ENCODE measurements at regions not wholly inside any gene's neighbourhood (a gene's known extent, or its start where the extent isn't known, plus 50 kb on each side); places are given as distances from the start of the nearest gene placed in this dataset.
"Not testable (repeated sequence)": the region's sequence is repeated elsewhere in the genome, so short reads cannot be mapped to it uniquely, and the experiment has no call there.

- H3K27ac ChIP-seq (replicated peaks in 1 of 4), result no peak overlapping the region
- H3K4me1 ChIP-seq, result no peaks in the 10 kb centered on the region
- TF ChIP-seq POLR2AphosphoS5 (IDR thresholded peaks at IDR 0.05) (no peak), CTCF (IDR thresholded peaks at IDR 0.05) (no peak), POLR2A (IDR thresholded peaks at IDR 0.05; ENCODE audit: low read depth) (no peak), EP300 (IDR thresholded peaks at IDR 0.05) (no peak)
- no peaks in the 10 kb centered on the region for H3K9me3 ChIP-seq
- H3K4me3 ChIP-seq, result no peak overlapping the region
- no peaks in the 10 kb centered on the region for H3K27me3 ChIP-seq
- intact Hi-C loops (cut with DNase I), result no loop called here
- no peak for DNase-seq (ENCODE audit: extremely low spot score)
- WGBS, result 51% methylated on average over 1 of the region's 1 CpG
- H3K36me3 ChIP-seq, result no peaks in the 10 kb centered on the region
Observed at GRCh38 chr12:71385155-71385554, 54.4 kb upstream of the LGR5 start.

DNA sequence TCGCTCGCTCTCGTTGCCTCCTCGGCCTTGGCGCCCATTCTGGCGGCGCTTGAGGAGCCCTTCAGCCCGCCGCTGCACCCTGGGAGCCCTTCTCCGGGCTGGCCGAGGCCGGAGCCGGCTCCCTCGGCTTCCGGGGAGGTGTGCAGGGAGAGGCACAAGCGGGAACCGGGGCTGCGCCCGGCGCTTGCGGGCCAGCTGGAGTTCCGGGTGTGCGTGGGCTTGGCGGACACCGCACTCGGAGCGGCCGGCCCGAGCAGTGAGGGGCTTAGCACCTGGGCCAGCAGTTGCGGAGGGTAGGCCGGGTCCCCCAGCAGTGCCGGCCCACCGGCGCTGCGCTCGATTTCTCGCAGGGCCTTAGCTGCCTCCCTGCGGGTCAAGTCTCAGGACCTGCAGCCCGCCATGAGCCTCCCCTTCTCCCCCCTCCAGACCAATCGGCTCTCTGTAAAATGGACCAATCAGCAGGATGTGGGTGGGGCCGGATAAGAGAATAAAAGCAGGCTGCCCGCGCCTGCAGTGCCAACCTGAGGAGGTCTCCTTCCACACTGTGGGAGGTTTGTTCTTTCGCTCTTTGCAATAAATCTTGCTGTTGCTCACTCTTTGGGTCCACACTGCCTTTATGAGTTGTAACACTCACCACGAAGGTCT, 62.8 kb upstream of the LGR5 start:
- 93% methylated on average over 31 of the region's 45 CpGs for WGBS

DNA sequence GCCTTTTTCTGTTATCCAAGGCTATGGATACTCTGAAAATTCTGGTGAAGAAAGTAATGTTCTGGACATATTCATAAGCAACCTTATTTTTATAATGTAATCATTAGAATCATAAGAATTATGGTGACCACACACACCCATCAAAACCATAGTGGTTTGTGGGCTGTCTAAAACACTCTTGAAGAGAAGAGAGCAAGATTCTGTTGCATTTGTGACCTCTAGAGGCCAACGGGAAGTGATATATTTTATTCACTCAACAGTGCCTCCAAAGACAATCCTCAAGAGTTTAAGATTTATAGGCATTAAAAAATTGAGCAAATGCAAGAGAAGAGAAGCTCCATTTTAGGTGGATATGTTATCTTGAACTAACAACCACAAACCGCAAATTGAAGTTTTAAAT, 68.5 kb upstream of the LGR5 start:
- 54% methylated on average over 2 of the region's 2 CpGs for WGBS
- TF ChIP-seq CTCF (IDR thresholded peaks at IDR 0.05) (no peak), POLR2AphosphoS5 (IDR thresholded peaks at IDR 0.05) (no peak), POLR2A (IDR thresholded peaks at IDR 0.05; ENCODE audit: low read depth) (no peak), EP300 (IDR thresholded peaks at IDR 0.05) (no peak)

More for the DNA sequence above, 62.8 kb upstream of the LGR5 start:
- H3K36me3 ChIP-seq; intact Hi-C loops (cut with DNase I); H3K27ac ChIP-seq (replicated peaks in 1 of 4); H3K4me1 ChIP-seq; H3K4me3 ChIP-seq; H3K27me3 ChIP-seq; H3K9me3 ChIP-seq; DNase-seq (ENCODE audit: extremely low spot score): not testable (repeated sequence)

DNA sequence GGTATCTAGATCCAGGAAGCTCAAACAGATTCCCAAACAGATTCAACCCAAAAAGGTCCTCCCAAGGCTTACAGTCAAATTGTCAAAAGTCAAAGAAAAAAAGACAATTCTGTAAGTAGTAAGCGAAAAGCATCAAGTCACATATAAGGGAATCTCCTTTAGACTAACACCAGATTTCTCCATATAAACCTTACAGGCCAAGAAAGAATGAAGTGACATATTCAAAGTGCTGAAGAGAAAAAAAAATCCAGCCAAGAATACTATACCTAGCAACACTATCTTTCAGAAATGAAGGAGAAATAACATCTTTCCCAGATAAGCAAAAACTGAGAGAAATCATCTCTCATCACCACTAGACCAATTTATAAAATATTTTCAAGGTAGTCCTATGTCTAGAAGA, 79.6 kb upstream of the LGR5 start:
- TF ChIP-seq EP300 (IDR thresholded peaks at IDR 0.05), result no peak
- no peak for TF ChIP-seq POLR2A (IDR thresholded peaks at IDR 0.05; ENCODE audit: low read depth)
- TF ChIP-seq CTCF (IDR thresholded peaks at IDR 0.05), result no peak
- TF ChIP-seq POLR2AphosphoS5 (IDR thresholded peaks at IDR 0.05), result no peak
- intact Hi-C loops (cut with DNase I), result no loop called here
- no peak for DNase-seq (ENCODE audit: extremely low spot score)
- H3K4me3 ChIP-seq, result no peak overlapping the region
- 91% methylated on average over 1 of the region's 1 CpG for WGBS
- H3K9me3 ChIP-seq, result peaks cover 0 to 36% (median 10%) of the 10 kb centered on the region in 4 donors
- H3K4me1 ChIP-seq, result no peaks in the 10 kb centered on the region
- no peak overlapping the region for H3K27ac ChIP-seq (replicated peaks in 1 of 4)
- no peaks in the 10 kb centered on the region for H3K36me3 ChIP-seq
- H3K27me3 ChIP-seq, result no peaks in the 10 kb centered on the region

More for the DNA sequence above, 68.5 kb upstream of the LGR5 start:
- H3K4me1 ChIP-seq, result no peaks in the 10 kb centered on the region
- no peak for DNase-seq (ENCODE audit: extremely low spot score)
- no peaks in the 10 kb centered on the region for H3K27me3 ChIP-seq
- H3K4me3 ChIP-seq, result no peak overlapping the region
- no peaks in the 10 kb centered on the region for H3K36me3 ChIP-seq
- intact Hi-C loops (cut with DNase I), result no loop called here
- H3K27ac ChIP-seq (replicated peaks in 1 of 4), result no peak overlapping the region
- no peaks in the 10 kb centered on the region for H3K9me3 ChIP-seq

DNA sequence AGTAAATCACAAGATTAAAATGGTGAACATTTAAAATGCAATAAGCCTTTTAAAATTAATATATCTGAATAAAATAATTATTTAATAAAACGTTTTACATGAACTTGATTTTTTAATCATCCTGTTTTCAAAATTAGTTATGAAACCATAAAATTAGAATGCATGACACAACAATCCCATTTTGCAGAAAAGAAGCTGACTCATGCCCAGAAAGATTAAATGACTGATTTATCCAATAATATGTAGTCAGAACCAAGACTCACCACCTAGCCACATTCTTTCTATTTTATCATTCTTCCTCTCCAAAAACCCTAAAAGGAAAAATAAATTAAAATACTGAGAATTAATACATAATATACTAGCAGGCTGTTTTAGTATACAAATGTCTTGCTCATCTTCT, 83.0 kb upstream of the LGR5 start:
- intact Hi-C loops (cut with DNase I), result no loop called here
- no peaks in the 10 kb centered on the region for H3K4me1 ChIP-seq
- WGBS, result 0% methylated on average over 1 of the region's 1 CpG
- H3K4me3 ChIP-seq, result no peak overlapping the region
- H3K27me3 ChIP-seq, result no peaks in the 10 kb centered on the region
- H3K27ac ChIP-seq (replicated peaks in 1 of 4), result no peak overlapping the region
- DNase-seq (ENCODE audit: extremely low spot score), result no peak
- TF ChIP-seq CTCF (IDR thresholded peaks at IDR 0.05) (no peak), EP300 (IDR thresholded peaks at IDR 0.05) (no peak)
- H3K36me3 ChIP-seq, result no peaks in the 10 kb centered on the region
- H3K9me3 ChIP-seq, result peaks cover 0 to 32% (median 10%) of the 10 kb centered on the region in 4 donors
